ENCODE measurements at regions not wholly inside any gene's neighbourhood (a gene's known extent, or its start where the extent isn't known, plus 50 kb on each side); places are given as distances from the start of the nearest gene placed in this dataset.
A peak's percentile ranks its signal among the peaks of the same experiment; 100 is the strongest.

DNA sequence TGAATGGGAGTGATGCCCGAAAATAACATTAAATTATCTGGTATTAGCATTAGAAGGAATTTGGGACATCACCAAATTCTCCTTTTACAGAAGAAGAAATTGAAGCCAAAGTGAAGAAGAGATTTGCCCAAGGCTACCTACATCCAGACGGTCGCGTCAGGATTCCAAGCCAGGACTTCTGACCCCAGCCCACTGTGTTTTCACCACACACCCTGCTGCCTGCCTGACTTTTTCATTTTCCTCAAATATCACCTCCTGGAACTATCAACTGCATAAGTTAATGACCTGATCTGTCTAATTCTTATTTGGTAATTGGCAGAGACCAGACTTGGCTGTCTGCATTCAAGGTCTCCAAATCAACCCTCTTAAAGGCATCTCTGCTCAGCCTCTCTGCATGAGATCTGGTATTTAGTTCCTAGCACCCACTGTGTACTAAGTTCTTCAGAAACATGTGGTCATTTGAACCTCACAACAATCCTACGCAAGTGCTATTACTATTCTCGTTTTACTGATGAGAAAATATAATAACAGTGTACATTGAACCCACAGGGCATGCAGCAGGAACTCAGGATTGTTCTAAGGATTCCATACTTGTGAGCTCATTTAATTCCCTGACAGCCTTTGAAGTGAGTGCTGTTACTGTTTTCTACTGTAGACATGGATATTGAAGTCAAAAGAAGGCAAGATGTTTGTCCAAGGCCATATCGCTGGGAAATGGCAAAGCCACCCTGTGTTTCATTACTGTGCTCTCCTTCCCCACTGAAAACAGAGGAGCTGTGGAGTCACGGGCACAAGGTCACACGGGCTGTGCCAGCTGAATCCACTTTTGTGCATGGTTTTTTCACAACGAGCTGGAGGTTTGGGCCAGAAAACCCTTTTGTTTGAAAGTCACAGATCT is 195.2 kb upstream of the C1QTNF7 start:
- no peak for DNase-seq (ENCODE audit: low spot score)

DNA sequence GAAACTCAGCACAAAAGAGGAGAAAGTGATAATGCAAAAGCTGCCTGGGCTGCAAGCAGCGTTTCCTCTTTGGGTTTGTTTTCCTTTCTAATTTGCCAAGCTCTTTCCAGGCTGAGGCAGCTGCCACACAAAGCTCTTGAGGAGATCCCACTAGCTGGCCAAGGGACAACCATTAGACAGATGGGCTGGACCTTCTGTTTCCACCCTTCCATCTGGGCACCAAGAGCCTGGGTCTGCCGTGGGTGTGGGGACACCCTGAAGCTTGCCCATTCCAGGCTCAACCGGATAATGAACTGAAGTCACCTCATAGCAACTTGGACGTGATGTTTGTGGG is 194.6 kb upstream of the C1QTNF7 start:
- no peak for DNase-seq (ENCODE audit: low spot score)

DNA sequence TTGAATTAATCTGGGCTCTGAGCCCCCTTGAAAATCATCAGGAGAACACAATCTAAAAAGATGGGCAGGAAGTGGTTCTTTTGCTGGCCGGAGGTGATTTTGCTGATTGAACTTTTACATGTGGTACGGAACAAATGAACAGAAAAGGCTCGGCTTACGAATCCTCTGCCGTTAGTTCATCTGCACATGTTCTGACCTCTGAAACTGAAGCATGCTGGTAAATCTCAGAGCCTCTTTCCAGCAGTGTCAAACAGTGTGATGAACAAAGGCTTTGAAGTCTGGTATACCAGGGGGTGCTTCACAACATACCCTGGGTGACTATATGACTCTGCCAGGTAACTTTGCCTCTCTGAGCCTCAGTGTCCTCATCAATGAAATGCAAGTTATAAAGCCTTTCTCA is 194.2 kb upstream of the C1QTNF7 start:
- no peak for DNase-seq (ENCODE audit: low spot score)

DNA sequence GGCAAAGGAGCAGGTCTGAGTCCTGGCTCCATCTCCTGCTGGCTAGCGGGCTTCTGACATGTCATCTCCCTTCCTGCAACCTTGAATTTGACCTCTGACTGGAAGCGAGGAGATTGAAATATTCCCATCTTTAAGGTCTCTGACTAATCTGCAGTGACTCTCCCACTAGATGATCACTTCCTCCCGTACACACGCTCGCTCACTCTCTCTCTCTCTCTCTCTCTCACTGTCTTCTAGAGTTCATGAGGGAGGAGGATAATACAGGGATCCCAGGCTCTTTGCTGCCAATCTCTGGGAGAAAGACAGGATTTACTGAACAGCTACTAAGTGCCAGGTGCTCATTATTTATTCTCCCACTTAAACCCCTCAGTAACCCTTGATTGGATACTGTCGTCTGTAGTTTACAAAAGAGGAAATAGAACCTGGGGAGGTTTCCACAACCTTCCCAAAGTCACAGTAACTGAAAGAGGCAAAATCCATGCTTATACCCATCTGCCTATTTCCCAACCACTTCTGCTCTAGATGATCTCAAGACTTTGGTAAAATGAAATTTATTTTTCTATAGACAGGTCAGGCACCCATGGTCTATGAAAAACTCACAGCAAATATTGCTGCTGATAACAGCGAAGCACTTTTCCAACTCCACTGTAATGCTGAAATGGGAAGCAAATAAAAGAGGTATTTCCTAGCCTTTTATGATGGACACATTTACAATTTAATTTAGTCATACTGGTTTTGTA is 193.5 kb upstream of the C1QTNF7 start:
- DNase-seq (ENCODE audit: low spot score), result peak; percentile 32

DNA sequence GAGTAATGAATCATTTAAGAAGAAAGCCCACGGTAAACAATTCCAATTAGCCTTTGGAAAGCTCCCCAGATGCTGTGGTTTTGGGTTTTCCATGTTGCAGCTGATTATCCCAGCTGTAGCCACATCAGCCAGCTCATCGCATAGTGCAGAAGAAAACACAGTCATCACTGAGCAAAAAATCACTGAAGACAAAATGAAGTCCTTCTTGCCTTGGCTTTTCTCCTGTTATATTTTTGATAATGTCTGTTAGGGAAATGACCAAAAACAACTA is 193.0 kb upstream of the C1QTNF7 start:
- DNase-seq (ENCODE audit: low spot score), result no peak

DNA sequence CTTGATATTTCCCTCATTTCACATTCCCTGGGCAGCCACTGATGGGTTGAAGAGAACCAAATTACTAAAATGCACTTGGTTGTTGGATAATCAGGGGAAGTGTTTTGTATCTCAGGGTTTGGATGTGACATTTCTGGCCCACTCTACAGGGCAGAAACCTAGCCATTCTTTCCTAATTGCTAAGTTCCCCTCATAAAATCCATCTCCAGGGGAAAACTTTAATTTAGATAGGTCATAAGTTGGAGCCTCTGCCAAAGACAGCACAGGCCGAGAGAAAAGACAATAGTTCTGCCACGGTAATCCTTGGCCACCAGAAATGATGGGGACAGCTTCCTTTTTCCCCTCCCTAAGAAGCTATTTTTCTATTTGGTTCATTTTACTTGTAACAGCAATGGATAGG is 192.7 kb upstream of the C1QTNF7 start:
- DNase-seq (ENCODE audit: low spot score), result no peak

DNA sequence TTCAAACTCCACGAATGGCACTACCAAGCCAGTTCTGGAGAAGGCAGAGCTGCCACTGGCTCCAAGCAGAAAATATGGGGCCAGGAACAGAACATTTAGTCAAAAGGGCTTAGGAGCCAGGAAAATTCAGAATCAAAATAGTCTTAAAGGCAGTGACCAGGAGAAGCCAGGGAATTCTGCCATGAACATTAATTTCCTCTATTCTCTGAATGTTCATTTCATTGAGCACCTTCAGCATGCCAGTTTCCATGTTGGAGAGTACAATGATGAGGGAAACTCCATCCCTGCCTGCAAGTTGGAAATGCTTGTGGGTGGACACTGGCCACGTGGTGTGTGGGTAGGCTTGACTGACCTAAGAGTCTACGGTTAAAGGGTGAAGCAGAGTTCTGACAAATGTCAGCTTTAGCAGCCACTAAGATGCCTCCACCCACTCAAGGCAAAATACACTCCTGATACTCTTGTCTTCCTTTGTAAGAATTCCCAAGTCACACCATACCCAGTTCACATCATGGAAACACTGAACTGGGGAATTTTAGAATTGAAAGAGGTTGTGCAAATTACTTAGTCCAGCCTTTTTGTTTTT is 190.1 kb upstream of the C1QTNF7 start:
- DNase-seq (ENCODE audit: low spot score), result no peak

DNA sequence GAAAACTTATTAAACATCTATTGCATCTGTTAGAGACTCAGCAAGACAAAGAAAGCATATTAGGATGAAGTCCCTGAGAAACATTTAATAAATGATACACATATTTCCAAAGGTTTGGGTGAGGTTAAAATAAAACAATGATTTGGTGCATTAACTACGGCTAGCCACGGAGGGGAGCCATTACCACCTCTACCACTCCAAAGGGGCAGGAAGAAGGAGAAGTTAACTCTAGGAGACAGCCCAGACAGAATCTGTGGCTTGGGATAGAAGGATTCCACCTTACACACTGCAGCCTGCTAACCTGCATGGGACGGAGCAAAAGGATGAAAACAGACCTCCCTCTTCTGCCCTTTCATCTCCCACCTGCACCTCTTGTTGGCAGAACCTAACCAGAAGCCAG is 189.1 kb upstream of the C1QTNF7 start:
- peak; percentile 11 for DNase-seq (ENCODE audit: low spot score)

DNA sequence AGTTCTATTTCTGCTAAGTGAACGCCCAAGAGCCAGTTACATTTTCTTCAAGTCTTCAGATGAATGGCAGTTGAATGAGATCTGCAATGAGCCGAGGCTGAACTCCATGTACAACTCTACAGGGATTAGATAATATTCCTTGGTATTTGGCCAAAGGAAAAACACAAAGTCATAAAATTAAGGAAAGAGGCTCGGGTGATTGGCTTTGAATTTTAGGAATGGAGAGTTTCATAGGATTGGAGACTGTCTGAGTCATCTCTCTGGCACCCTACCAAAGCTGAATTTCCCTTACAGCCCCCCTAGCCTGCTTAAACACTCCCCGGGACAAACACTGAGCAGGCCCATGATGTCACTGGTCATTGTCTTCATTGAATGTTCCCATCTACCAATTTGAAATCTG is 188.0 kb upstream of the C1QTNF7 start:
- DNase-seq (ENCODE audit: low spot score), result no peak

DNA sequence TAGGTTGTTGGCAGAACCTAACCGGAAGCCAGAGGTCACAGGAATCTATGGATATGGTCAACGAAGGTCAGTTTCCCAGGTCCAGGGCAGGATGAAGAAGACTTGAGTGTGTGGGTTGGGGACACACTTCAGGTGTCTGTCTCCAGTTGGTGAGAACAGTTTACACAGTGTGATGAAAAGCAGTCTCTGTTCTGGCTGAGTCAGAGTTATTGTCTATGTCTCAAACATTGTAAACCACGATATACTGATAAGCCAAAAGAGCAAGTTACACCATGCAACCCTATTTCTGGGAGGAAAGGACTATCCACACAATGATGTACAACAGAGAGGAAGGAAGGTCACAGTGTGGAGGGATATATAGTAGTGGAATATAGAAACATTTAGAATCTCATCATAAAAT is 187.1 kb upstream of the C1QTNF7 start:
- DNase-seq (ENCODE audit: low spot score), result no peak

DNA sequence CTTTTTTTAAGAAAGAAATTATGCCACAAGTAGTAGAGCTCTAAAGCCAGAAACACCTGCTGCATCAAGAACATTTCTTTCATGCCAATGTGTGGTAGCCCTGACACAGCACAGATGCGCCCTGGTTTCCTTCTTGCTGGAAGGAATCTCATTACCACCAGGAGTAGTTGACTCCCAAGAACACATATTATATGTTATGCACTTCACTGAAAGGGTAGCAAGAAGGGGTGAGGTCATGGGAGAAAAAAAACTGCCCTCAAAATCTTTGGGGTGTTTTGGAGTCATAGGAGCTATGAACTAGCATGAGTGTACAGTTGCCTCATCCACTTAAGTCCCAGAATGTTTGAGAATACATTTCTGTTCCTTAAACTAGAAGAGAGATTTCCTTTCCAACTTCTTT is 185.8 kb upstream of the C1QTNF7 start:
- DNase-seq (ENCODE audit: low spot score), result no peak

DNA sequence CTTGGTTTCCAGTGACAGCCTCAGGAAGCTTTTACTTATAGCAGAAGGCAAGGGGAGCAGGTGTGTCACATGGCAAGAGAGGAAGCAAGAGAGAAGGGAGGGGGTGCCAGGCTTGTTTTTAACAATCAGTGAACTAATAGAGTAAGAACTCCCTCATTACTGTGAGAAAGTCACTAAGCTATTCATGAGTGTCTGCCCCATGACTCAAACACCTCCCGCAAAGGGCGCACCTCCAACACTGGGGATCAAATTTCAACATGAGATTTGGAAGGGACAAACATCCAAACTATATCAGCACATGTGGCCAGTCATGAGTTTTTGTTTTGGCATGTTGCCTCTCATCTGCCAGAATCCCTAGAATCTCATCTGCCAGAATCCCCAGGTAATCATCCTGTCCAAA is 183.5 kb upstream of the C1QTNF7 start:
- no peak for DNase-seq (ENCODE audit: low spot score)

DNA sequence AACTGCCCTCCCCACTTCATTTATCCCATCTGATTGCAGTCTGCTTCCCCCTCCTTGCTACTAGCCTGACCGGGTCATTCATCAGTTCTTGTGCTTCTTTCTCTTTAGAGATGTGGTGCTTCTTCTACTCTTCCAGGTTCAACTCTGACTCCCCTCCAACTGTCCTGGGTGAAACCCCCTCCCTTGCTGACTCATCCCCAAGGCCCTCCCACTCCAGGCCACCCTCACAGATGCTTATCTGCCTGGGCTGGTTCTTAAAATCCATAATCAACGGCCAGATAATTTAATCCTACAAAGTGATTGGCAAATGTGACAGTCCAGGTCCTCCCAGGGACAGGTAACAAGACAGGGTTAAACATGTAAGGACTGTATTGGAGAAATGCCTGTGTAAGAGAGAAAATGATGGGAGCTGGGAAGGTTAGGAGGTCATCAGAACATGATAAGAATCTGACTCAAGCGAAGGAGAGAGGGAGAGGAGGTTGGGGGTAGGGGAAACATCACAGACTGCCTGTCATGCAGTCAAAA is 182.8 kb upstream of the C1QTNF7 start:
- no peak for DNase-seq (ENCODE audit: low spot score)

DNA sequence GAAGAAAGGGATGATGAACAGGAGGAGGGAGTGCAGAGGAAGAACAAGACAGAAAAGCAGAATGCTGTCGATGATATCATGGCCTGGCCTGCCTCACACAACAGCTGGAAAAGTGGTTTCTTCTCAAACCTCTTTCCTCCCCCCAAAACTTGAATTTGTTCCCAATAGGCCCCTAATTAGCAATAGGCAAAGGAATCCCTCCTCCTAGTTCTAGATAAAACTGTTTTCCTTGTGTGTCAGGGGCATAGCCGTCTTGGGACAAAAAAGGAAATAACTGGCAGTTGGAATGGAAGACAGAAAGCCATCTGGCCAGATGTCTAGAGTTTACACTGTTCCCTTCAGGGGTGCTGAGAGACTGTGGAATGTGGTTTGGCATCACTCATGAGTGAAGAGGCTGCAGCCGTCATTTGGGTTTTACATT is 177.8 kb upstream of the C1QTNF7 start:
- no peak for DNase-seq (ENCODE audit: low spot score)

DNA sequence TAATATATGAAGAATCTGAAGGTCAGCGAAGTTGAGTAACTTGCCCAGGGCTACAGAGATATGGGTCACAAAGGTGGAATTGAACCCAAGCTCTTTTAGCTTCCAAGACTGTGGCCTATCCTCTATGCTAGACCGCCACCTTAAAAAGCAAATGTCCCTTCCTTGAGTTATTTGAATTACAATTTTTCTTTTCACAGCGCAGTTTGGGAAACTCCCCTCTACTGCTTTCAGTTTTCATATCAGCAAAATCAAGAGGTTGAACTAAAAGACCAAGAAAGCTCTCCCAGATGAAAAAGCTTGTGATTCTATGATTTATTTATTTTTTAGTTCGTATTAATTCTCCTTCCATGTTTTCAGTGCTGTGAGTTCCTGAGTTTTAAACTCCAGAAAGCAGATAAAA is 174.5 kb upstream of the C1QTNF7 start:
- DNase-seq (ENCODE audit: low spot score), result no peak

DNA sequence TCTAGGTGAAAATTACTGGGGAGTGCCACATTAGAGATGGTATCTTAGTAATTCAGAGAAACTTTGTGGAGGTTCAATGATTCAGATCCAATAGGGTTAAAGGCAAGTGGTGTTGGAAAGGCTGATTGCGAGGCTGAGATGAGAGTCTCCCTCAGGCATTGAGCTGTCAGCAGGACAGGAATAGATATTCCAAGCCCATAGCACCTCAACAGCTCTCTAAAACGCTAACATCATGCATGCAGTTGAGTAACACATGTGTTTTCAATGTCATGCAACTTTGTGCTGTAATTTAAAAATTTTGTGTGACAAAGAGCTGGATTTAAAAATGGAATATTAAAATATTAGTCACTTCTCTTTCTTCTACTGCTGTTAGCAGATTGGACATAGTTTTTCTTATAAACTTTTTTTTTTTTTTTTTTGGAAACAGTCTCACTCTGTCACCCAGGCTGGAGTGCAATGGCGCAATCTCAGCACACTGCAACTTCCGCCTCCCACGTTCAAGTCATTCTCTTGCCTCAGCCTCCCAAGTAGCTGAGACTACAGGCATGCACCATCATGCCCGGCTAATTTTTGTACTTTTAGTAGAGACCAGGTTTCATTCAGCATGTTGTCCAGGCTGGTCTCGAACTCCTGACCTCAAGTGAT is 173.5 kb upstream of the C1QTNF7 start:
- DNase-seq (ENCODE audit: low spot score), result no peak

DNA sequence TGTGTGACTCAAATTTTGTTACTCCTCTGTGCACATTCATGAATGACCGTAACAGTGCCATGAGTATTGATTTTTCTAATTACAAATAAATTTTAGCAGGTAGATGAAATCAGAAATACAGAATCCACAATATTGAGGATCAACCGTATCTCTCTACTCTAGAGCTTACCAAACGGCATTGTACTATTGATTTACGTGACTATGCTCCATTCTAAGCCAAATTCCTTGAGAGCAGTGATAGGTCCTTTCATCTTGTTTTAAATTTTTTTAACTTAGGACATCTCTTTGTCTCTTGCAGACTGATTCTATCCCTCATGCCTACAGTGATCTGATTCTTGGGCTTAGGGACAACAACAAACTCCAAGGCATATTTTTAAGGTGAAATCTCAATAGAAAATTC is 172.3 kb upstream of the C1QTNF7 start:
- no peak for DNase-seq (ENCODE audit: low spot score)

DNA sequence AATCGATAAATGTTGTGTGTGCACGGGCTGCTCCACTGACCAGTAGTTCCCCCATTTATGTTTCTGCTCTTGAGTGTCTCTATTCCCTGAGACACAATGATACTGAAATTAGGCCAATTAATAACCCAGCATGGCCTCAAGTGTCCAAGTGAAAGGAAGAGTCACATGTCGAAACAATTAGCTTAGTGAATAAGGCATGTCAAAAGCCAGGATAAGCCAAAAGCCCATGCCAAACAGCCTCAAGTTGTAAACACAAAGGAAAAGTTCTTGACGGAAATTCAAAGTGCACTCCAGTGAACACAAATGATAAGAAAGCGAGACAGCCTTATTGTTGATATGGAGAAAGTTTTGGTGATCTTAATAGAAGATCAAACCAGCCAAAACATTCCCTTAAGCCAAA is 167.1 kb upstream of the C1QTNF7 start:
- no peak for DNase-seq (ENCODE audit: low spot score)

DNA sequence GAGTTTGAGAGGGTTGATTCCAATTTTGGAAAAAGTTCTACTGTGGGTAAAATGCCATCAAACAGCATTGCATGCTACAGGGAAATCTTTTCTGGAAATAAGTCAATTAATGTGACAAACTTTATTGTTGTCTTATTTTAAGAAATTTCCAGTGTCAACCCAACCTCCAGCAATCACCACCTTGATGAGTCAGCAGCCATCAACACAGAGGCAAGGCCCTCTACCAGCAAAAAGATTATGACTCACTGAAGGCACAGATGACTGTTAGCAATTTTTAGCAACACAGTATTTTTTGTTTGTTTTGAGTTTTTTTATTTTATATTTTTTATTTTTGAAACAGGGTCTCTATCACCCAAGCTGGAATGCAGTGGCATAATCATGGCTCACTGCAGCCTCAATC is 165.4 kb upstream of the C1QTNF7 start:
- no peak for DNase-seq (ENCODE audit: low spot score)

DNA sequence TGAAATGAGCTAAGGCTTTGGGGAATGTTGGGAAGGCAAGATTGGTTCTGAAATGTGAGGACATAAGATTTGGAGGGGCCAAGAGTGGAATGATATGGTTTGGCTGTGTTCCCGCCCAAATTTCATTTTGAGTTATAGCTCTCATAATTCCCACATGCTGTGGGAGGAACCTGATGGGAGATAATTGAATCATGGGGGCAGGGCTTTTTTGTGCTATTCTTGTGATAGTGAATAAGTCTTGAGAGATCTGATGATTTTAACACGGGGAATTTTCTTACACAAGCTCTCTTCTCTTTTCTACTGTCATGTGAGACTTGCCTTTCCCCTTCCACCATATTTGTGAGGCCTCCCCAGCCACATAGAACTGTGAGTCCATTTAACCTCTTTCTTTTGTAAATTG is 157.6 kb upstream of the C1QTNF7 start:
- DNase-seq (ENCODE audit: low spot score), result no peak

DNA sequence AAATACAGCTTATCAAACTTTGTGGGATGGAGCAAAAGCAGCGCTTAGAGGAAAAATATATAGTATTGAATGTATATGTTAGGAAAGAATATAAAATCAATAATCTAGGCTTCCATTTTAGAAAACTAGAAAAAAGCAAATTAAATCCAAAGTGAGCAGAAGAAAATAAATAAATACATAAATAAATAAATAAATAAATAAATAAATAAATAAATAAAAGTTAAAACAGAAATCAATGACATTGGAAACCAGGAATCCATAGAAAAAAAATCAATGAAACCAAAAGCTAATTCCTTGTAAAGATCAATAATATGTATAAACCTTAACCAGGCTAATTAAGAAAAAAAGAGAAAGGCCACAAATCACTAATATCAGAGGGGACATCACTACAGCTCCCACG is 141.8 kb upstream of the C1QTNF7 start:
- no peak for DNase-seq (ENCODE audit: low spot score)

DNA sequence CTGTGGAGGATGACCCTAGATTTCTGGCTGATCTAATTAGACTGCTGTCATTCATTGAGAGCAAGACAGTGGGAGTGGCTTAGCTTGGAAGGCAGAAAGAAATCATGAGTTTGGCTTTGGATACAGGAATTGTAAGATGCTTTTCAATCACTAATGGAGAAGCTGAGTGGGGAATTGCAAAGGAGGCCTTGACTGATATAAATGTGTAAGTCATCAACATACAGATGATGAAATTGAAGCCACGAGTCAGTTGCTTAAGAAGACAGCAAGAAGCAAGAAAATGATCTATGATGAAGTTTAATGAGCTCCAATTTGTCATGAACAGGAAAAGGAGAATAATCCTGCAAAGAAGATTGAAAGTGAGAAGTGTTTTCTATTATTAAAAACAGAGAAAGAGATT is 136.7 kb upstream of the C1QTNF7 start:
- no peak for DNase-seq (ENCODE audit: low spot score)

DNA sequence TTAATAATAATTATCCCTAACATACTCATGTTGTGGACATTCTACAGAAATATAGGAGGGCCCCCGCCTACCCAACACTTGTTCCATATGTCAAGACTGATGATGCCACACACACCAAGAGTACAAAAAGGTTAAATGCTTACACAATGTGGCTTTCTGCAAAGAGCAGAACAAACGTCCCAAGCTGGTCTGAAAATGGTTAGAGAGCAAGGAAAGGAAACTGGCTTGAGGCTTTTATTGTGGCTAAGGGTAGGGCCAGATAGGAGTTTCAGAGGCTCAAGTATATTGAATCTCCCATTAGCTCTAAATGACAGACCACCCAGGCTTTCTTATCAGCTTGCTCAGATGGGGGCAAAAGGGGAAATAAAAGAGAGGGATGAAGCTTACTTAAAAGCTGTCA is 134.1 kb upstream of the C1QTNF7 start:
- no peak for DNase-seq (ENCODE audit: low spot score)

Measured in LoVo (cell line).